HEK293T (cell line): ENCODE measurements at regions not wholly inside any gene's neighbourhood (a gene's known extent, or its start where the extent isn't known, plus 50 kb on each side); places are given as distances from the start of the nearest gene placed in this dataset.

Experiments
- CTCF ChIA-PET: fragments of 350-600 bp; formaldehyde crosslinking; extraction: SDS; loops from one replicate; lab custom pipeline; 2021; ENCODE audit warnings: antibody characterized with exemption, inconsistent platforms; lab: Yijun Ruan, JAX
- POLR2A ChIA-PET: fragments of 350-600 bp; formaldehyde crosslinking; extraction: SDS; loops from one replicate; lab custom pipeline; 2020; ENCODE audit warnings: antibody characterized with exemption, inconsistent platforms; lab: Yijun Ruan, JAX
- DNase-seq: peaks from one replicate; pipeline ENCODE4 v3.0.0; 2012; ENCODE audit warnings: mixed read lengths; ENCODE audit errors: extremely low spot score
- ARNT ChIP-seq: fragments of 450-650 bp; IDR thresholded peaks from 2 replicates; pipeline ENCODE4 v1.6.1; 2017; ENCODE audit warnings: mild to moderate bottlenecking
- BHLHE40 ChIP-seq: fragments of 450-650 bp; IDR thresholded peaks from 2 replicates; pipeline ENCODE4 v1.6.1; 2016; ENCODE audit warnings: mild to moderate bottlenecking, moderate library complexity, borderline replicate concordance
- CTBP1 ChIP-seq: fragments of 450-650 bp; IDR thresholded peaks from 2 replicates; pipeline ENCODE4 v1.6.1; 2016; ENCODE audit warnings: borderline replicate concordance
- ELF4 ChIP-seq: fragments of 450-650 bp; IDR thresholded peaks from 2 replicates; pipeline ENCODE4 v1.6.1; 2017; ENCODE audit warnings: antibody characterized with exemption
- FOXA1 ChIP-seq: fragments of 450-650 bp; IDR thresholded peaks from 2 replicates; pipeline ENCODE4 v1.6.1; 2016; ENCODE audit warnings: mild to moderate bottlenecking
- FOXK2 ChIP-seq: fragments of 450-650 bp; IDR thresholded peaks from 2 replicates; pipeline ENCODE4 v1.6.1; 2016; ENCODE audit warnings: mild to moderate bottlenecking
- FOXM1 ChIP-seq: fragments of 450-650 bp; IDR thresholded peaks from 2 replicates; pipeline ENCODE4 v1.6.1; 2017; ENCODE audit warnings: mild to moderate bottlenecking, borderline replicate concordance
- HDGF ChIP-seq: fragments of 450-650 bp; IDR thresholded peaks from 2 replicates; pipeline ENCODE4 v1.6.1; 2017; ENCODE audit warnings: antibody characterized with exemption, borderline replicate concordance
- L3MBTL2 ChIP-seq: fragments of 450-650 bp; conservative IDR thresholded peaks from 2 replicates; pipeline ENCODE4 v1.6.1; 2016; ENCODE audit warnings: mild to moderate bottlenecking
- LEF1 ChIP-seq: fragments of 450-650 bp; IDR thresholded peaks from 2 replicates; pipeline ENCODE4 v1.6.1; 2017; ENCODE audit warnings: mild to moderate bottlenecking, borderline replicate concordance
- NFRKB ChIP-seq: fragments of 450-650 bp; IDR thresholded peaks from 2 replicates; pipeline ENCODE4 v1.6.1; 2016; ENCODE audit warnings: mild to moderate bottlenecking, moderate library complexity
- SP1 ChIP-seq: fragments of 450-650 bp; IDR thresholded peaks from 2 replicates; pipeline ENCODE4 v1.6.1; 2017
- SUZ12 ChIP-seq: fragments of 450-650 bp; IDR thresholded peaks from 2 replicates; pipeline ENCODE4 v1.6.1; 2016; ENCODE audit warnings: mild to moderate bottlenecking
- TARDBP ChIP-seq: fragments of 450-650 bp; IDR thresholded peaks from 2 replicates; pipeline ENCODE4 v1.6.1; 2016
- ZNF384 ChIP-seq: fragments of 450-650 bp; IDR thresholded peaks from 2 replicates; pipeline ENCODE4 v1.6.1; 2016
- TF ChIP-seq, protein P1 (sequence below): fragments of 450-650 bp; IDR thresholded peaks from 2 replicates; pipeline ENCODE4 v1.6.1; 2016

DNA sequence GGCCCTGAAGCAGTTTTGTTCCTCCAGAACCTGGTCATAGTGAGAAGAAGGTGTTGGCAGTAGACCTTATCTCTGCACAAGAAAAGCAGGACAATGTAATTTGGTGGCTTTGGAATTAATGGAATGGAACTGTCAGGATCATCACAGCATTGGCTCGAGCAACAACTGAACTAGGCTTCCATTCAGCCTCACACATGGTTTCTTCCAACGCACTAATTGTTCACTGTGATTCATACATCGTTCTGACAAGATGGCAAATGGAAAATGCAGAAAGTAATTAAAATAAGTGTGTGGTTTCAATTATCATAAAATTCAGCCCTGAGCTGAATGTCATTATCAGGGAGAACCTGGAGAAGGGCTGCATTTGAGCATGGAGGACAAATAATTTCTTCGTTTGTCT lies 80.6 kb downstream of the MFSD1 start:
- TF ChIP-seq, protein P1, sequence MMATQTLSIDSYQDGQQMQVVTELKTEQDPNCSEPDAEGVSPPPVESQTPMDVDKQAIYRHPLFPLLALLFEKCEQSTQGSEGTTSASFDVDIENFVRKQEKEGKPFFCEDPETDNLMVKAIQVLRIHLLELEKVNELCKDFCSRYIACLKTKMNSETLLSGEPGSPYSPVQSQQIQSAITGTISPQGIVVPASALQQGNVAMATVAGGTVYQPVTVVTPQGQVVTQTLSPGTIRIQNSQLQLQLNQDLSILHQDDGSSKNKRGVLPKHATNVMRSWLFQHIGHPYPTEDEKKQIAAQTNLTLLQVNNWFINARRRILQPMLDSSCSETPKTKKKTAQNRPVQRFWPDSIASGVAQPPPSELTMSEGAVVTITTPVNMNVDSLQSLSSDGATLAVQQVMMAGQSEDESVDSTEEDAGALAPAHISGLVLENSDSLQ, result no peak
- TF ChIP-seq ARNT (no peak), BHLHE40 (no peak), FOXK2 (no peak), LEF1 (no peak), SUZ12 (no peak), NFRKB (no peak), ZNF384 (no peak), L3MBTL2 (no peak), CTBP1 (no peak), FOXA1 (no peak), HDGF (no peak), TARDBP (no peak)
- ChIA-PET POLR2A (no interaction called here), CTCF (no interaction called here)

DNA sequence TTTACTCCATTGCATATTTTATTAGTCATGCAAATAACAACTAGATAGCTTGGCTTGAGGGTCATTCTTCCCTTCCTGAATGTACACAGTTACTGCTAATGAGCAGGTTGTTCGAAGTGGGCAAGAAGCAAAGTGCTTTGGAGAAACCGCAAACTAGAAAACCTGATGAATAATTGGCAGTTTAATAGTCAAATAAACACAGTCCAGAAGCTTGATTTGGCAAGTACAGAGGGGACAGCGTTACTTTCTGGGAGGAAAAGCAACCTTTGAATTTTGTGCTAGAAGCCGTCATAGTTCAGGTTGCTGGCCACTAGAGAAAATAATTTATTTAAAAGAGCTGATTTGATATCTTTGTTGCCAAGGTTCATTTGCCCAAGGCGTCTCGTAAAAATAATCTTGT lies 94.9 kb downstream of the MFSD1 start:
- no peak for DNase-seq
- no peak for TF ChIP-seq FOXM1
- TF ChIP-seq HDGF, result no peak
- no peak for TF ChIP-seq TARDBP
- TF ChIP-seq LEF1, result no peak
- no peak for TF ChIP-seq L3MBTL2
- TF ChIP-seq NFRKB, result no peak
- TF ChIP-seq FOXA1, result no peak
- TF ChIP-seq BHLHE40, result no peak
- no peak for TF ChIP-seq SP1
- TF ChIP-seq ELF4, result no peak
- no peak for TF ChIP-seq FOXK2
- no peak for TF ChIP-seq ARNT
- TF ChIP-seq CTBP1, result no peak
- no peak for TF ChIP-seq SUZ12
- TF ChIP-seq ZNF384, result no peak
- TF ChIP-seq, protein P1, result no peak
- ChIA-PET POLR2A (no interaction called here), CTCF (no interaction called here)

More for the DNA sequence above, 80.6 kb downstream of the MFSD1 start:
- no peak for DNase-seq

DNA sequence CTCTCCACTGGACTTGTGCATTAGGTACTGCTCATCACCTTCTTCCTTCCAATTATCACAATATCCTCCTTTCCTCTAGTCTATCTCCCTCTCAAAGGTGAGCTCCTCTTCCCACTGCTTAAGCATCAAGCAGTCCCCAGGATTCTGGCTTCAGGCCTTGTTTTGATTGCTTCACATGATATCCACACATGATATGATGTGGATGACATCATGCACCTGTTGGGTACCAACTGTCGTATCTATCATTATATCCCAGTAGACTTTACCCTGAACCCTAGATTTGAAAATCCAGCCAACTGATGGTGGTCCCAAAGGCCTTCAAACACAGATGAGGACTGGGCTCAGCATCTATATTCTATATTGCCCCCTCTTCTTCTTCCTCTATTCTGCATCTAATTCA lies 104.9 kb downstream of the MFSD1 start:
- ChIA-PET POLR2A (no interaction called here), CTCF (no interaction called here)
- DNase-seq, result no peak
- no peak for TF ChIP-seq CTBP1
- no peak for TF ChIP-seq TARDBP
- TF ChIP-seq NFRKB, result no peak
- TF ChIP-seq ARNT, result no peak
- no peak for TF ChIP-seq SUZ12
- no peak for TF ChIP-seq ZNF384
- TF ChIP-seq L3MBTL2, result no peak
- no peak for TF ChIP-seq FOXM1
- TF ChIP-seq, protein P1, result no peak

DNA sequence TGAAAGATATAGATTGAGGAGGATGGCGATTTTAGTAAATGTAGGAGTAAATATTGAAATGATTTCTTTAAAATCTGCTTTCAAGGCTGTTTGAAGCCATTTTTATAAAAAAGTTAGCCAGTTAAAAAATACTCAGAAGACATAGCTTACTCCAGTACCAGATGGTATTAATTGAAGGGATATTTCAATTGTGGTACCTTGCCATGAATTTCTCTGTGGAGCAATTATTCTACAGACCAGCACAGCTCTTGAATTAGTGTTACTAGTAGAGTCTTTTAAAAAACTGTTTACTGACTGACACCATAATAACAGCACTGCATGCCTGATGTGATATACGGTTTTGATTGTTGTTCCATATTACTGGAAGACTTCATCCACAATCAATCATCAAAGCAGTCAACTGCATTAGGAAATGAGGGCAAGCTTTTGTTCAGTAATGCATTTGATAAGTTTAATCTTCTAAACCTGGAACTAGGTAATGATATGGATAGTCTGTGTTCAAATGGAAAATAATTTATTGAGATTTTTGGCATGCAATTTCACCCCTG lies 106.4 kb downstream of the MFSD1 start:
- CTCF ChIA-PET, result no interaction called here
- TF ChIP-seq LEF1, result no peak
- TF ChIP-seq SUZ12, result no peak
- no peak for TF ChIP-seq NFRKB
- no peak for TF ChIP-seq FOXA1
- TF ChIP-seq BHLHE40, result no peak
- no peak for DNase-seq
- POLR2A ChIA-PET, result no interaction called here

DNA sequence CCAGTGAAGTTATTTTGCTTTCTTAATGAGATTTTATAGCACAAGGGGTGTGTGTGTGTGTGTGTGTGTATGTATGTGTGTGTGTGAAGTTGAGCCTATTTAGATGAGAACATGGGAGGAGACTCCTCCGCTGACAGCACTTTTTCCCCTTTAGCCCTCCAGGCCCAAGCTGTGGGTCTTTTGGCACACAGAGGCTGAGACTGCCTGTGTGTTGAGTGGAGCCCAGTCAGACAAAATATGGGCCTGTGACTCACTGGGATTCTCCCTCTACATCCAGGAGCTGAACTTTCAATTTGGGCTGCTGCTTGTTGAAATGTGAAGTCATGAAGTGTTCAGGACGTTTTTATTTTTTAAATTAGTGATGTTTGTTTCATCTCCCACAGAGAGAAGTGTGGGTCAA lies 108.0 kb downstream of the MFSD1 start:
- TF ChIP-seq L3MBTL2, result no peak
- TF ChIP-seq, protein P1, result no peak
- TF ChIP-seq SUZ12, result no peak
- no peak for TF ChIP-seq FOXK2
- no peak for TF ChIP-seq SP1
- no peak for DNase-seq
- ChIA-PET CTCF (interaction anchor here (0.7 kb wide), 1 partner anchor 340 kb away, joined by 4 read pairs; no protein-coding TSS in a partner anchor), POLR2A (no interaction called here)

DNA sequence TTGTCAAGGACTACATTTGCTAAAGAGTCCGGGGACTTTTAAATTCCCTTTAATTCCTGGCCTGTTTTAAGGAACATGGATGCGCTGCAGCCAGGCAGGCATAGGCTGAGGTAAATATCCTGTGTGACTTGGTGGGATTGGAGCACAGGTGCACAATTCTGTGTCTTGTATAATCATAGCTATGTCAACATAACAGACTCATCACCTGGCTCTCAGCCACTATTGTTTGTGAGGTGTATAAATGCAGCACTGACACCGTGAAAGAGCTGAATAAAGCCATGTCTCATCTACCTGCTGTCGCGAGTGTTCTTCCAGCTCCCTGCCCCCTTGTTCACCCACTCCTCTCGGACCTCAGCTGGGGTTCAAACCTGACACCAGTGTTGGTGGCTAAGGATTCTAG lies 109.7 kb downstream of the MFSD1 start:
- ChIA-PET POLR2A (no interaction called here), CTCF (no interaction called here)
- DNase-seq, result no peak
- TF ChIP-seq ZNF384 (no peak), BHLHE40 (no peak), ELF4 (no peak), CTBP1 (no peak), HDGF (no peak), FOXM1 (no peak), SUZ12 (no peak), FOXA1 (no peak)
- TF ChIP-seq, protein P1, result no peak
